ENCODE measurements at regions not wholly inside any gene's neighbourhood (a gene's known extent, or its start where the extent isn't known, plus 50 kb on each side); places are given as distances from the start of the nearest gene placed in this dataset.

- no peak for TF ChIP-seq STAT1 (IDR thresholded peaks at IDR 0.05; ENCODE audit: unreplicated experiment)
- no peak for TF ChIP-seq ETS1 (IDR thresholded peaks at IDR 0.05)
- TF ChIP-seq, protein P1, sequence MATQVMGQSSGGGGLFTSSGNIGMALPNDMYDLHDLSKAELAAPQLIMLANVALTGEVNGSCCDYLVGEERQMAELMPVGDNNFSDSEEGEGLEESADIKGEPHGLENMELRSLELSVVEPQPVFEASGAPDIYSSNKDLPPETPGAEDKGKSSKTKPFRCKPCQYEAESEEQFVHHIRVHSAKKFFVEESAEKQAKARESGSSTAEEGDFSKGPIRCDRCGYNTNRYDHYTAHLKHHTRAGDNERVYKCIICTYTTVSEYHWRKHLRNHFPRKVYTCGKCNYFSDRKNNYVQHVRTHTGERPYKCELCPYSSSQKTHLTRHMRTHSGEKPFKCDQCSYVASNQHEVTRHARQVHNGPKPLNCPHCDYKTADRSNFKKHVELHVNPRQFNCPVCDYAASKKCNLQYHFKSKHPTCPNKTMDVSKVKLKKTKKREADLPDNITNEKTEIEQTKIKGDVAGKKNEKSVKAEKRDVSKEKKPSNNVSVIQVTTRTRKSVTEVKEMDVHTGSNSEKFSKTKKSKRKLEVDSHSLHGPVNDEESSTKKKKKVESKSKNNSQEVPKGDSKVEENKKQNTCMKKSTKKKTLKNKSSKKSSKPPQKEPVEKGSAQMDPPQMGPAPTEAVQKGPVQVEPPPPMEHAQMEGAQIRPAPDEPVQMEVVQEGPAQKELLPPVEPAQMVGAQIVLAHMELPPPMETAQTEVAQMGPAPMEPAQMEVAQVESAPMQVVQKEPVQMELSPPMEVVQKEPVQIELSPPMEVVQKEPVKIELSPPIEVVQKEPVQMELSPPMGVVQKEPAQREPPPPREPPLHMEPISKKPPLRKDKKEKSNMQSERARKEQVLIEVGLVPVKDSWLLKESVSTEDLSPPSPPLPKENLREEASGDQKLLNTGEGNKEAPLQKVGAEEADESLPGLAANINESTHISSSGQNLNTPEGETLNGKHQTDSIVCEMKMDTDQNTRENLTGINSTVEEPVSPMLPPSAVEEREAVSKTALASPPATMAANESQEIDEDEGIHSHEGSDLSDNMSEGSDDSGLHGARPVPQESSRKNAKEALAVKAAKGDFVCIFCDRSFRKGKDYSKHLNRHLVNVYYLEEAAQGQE (IDR thresholded peaks at IDR 0.05; ENCODE audit: unreplicated experiment) = no peak
- Histone ChIP-seq H4K20me1 (replicated peaks; ENCODE audit: insufficient read depth) (no peaks in the 10 kb centered on the region), H3K36me3 (ENCODE audit: insufficient read depth) (no peaks in the 10 kb centered on the region), H3K4me3 (no peak overlapping the region), H3K4me2 (no peak overlapping the region), H3K27ac (ENCODE audit: low read depth) (no peak overlapping the region), H3F3A (replicated peaks; ENCODE audit: low read depth) (peaks cover 16% of the 10 kb centered on the region; the same call in 1 of the 2 replicates), H3K9me2 (ENCODE audit: insufficient read depth) (no peaks in the 10 kb centered on the region), H3K27me3 (ENCODE audit: insufficient read depth) (peaks cover 35% of the 10 kb centered on the region; the same call in 1 of the 2 replicates), H3K79me2 (replicated peaks; ENCODE audit: insufficient read depth) (no peaks in the 10 kb centered on the region), H3K4me1 (ENCODE audit: insufficient read depth) (peaks cover 48% of the 10 kb centered on the region), H2AFZ (no peak overlapping the region)
- Mint-ChIP-seq H3K27me3 (ENCODE audit: insufficient read depth, low read depth, poor library complexity) (peaks cover 15% of the 10 kb centered on the region), H3K36me3 (ENCODE audit: low read depth) (no peaks in the 10 kb centered on the region), H3K4me1 (peaks cover 55% of the 10 kb centered on the region), H3K27ac (no peak overlapping the region), H3K9me3 (no peaks in the 10 kb centered on the region), H3K4me3 (no peak overlapping the region)
- ATAC-seq = no peak
- DNase-seq (ENCODE audit: low spot score) = no peak
These were observed 118.6 kb downstream of the FOXB1 start for GRCh38 chr15:60122691-60123090.

- H3K27ac Mint-ChIP-seq = no peak overlapping the region
- H3K36me3 ChIP-seq (ENCODE audit: insufficient read depth) = no peaks in the 10 kb centered on the region
- no peaks in the 10 kb centered on the region for H3K79me2 ChIP-seq (replicated peaks; ENCODE audit: insufficient read depth)
- no peaks in the 10 kb centered on the region for H3K9me2 ChIP-seq (ENCODE audit: insufficient read depth)
- H3K4me1 Mint-ChIP-seq = peaks cover 55% of the 10 kb centered on the region
- no peak overlapping the region for H2AFZ ChIP-seq
- peaks cover 20% of the 10 kb centered on the region for H3K27me3 Mint-ChIP-seq (ENCODE audit: insufficient read depth, low read depth, poor library complexity)
- peaks cover 29% of the 10 kb centered on the region; the same call in 1 of the 2 replicates for H3K27me3 ChIP-seq (ENCODE audit: insufficient read depth)
- H3K36me3 Mint-ChIP-seq (ENCODE audit: low read depth) = no peaks in the 10 kb centered on the region
- TF ChIP-seq ZNF331 (CRISPR knock-in tag; IDR thresholded peaks at IDR 0.05; ENCODE audit: low read depth) (no peak), POLR2AphosphoS5 (IDR thresholded peaks at IDR 0.05; ENCODE audit: low read depth) (no peak), EZH2phosphoT487 (IDR thresholded peaks at IDR 0.05; ENCODE audit: unreplicated experiment) (no peak), EZH2 (IDR thresholded peaks at IDR 0.05; ENCODE audit: low read depth, unreplicated experiment) (no peak), ETS1 (IDR thresholded peaks at IDR 0.05) (no peak), NANOG (IDR thresholded peaks at IDR 0.05; ENCODE audit: borderline replicate concordance) (no peak), ZNF114 (CRISPR knock-in tag; IDR thresholded peaks at IDR 0.05) (no peak), JUNB (IDR thresholded peaks at IDR 0.05; ENCODE audit: unreplicated experiment) (no peak)
- TF ChIP-seq, protein P2, sequence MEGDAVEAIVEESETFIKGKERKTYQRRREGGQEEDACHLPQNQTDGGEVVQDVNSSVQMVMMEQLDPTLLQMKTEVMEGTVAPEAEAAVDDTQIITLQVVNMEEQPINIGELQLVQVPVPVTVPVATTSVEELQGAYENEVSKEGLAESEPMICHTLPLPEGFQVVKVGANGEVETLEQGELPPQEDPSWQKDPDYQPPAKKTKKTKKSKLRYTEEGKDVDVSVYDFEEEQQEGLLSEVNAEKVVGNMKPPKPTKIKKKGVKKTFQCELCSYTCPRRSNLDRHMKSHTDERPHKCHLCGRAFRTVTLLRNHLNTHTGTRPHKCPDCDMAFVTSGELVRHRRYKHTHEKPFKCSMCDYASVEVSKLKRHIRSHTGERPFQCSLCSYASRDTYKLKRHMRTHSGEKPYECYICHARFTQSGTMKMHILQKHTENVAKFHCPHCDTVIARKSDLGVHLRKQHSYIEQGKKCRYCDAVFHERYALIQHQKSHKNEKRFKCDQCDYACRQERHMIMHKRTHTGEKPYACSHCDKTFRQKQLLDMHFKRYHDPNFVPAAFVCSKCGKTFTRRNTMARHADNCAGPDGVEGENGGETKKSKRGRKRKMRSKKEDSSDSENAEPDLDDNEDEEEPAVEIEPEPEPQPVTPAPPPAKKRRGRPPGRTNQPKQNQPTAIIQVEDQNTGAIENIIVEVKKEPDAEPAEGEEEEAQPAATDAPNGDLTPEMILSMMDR (conservative IDR thresholded peaks at IDR 0.05; ENCODE audit: low read depth in 2 of 2) = no peak
- TF ChIP-seq, protein P1 (IDR thresholded peaks at IDR 0.05; ENCODE audit: unreplicated experiment) = no peak
- ATAC-seq (no peak), DNase-seq (ENCODE audit: low spot score) (no peak)
- H3K27ac ChIP-seq (ENCODE audit: low read depth) = no peak overlapping the region
- H4K20me1 ChIP-seq (replicated peaks; ENCODE audit: insufficient read depth) = no peaks in the 10 kb centered on the region
- no peak overlapping the region for H3K4me3 ChIP-seq
- H3K4me1 ChIP-seq (ENCODE audit: insufficient read depth) = peaks cover 49% of the 10 kb centered on the region
- 0 out of 2 replicates have a peak, but pooled peaks cover 4% of the 10 kb centered on the region for H3F3A ChIP-seq (replicated peaks; ENCODE audit: low read depth)
- H3K4me3 Mint-ChIP-seq = no peak overlapping the region
- no peaks in the 10 kb centered on the region for H3K9me3 Mint-ChIP-seq
- no peak overlapping the region for H3K4me2 ChIP-seq
These were observed 120.5 kb downstream of the FOXB1 start for GRCh38 chr15:60124460-60125070.
